ENCODE measurements at regions not wholly inside any gene's neighbourhood (a gene's known extent, or its start where the extent isn't known, plus 50 kb on each side); places are given as distances from the start of the nearest gene placed in this dataset.

DNA sequence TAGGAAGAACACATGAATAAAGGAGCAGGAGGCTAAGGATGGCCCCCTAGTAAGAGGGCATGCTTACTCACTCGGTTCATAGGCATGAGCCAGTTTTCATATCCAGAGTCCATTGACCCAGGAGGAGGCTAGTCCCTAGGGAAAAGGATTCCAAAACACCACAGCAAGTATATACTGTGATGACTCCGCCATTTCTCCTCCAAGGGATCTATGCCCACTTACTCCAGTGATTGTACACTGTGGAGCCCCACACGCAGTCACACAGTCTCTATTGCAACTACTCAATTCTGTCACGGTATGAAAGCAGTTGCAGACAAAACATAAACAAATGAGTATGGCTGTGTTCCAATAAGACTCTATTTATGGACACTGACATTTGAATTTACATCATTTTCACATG is 117.7 kb upstream of the ALDH1B1 start:
- Histone ChIP-seq H3K9me2 (ENCODE audit: insufficient read depth) (no peaks in the 10 kb centered on the region), H4K20me1 (ENCODE audit: insufficient read depth) (no peaks in the 10 kb centered on the region), H3K4me1 (replicated peaks; ENCODE audit: insufficient read depth) (no peaks in the 10 kb centered on the region), H3K4me2 (no peak overlapping the region), H3K36me3 (ENCODE audit: low read depth) (no peaks in the 10 kb centered on the region), H3K27ac (no peak overlapping the region), H3F3A (ENCODE audit: insufficient read depth, low read depth) (no peaks in the 10 kb centered on the region), H3K27me3 (ENCODE audit: insufficient read depth, low read depth) (no peaks in the 10 kb centered on the region), H3K79me2 (ENCODE audit: low read depth) (no peaks in the 10 kb centered on the region), H3K4me3 (no peak overlapping the region), H2AFZ (no peak overlapping the region), H3K9me3 (ENCODE audit: insufficient read depth, low read depth) (no peaks in the 10 kb centered on the region)
- intact Hi-C loops (cut with micrococcal nuclease; ENCODE audit: unreplicated experiment) = no loop called here
- POLR2A ChIA-PET (ENCODE audit: unreplicated experiment) = no interaction called here
- CTCF ChIA-PET = no interaction called here
- TF ChIP-seq EZH2 (IDR thresholded peaks at IDR 0.05; ENCODE audit: low read depth) (no peak), CTCF (conservative IDR thresholded peaks at IDR 0.05) (no peak)
- DNase-seq = no peak
- no TSS peak for BruUV-seq (replicated peaks)

DNA sequence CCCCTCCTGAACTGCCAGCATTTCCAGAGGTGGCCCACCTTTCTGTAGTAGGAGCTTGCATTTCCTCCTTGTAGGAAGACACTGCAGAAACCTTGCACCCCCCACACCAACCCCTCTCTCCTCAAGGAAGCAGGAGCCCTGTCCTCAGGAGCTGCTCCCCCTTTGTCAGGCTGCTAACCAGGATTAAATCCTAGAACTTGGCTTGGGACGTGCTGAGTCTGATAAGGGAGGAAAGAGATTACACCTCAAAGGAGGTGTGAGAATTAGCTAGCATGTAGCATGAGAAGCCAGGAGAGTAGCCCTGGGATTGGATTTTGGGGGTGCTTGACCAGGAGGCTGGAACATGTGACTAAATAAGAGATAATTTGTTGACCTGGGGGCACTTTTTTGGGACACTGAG is 119.8 kb upstream of the ALDH1B1 start:
- H3K36me3 ChIP-seq (ENCODE audit: low read depth) = no peaks in the 10 kb centered on the region
- DNase-seq = no peak
- H2AFZ ChIP-seq = no peak overlapping the region
- no peaks in the 10 kb centered on the region for H3K9me2 ChIP-seq (ENCODE audit: insufficient read depth)
- no peaks in the 10 kb centered on the region for H4K20me1 ChIP-seq (ENCODE audit: insufficient read depth)
- H3K4me3 ChIP-seq = no peak overlapping the region
- intact Hi-C loops (cut with micrococcal nuclease; ENCODE audit: unreplicated experiment) = no loop called here
- no peak for TF ChIP-seq EZH2 (IDR thresholded peaks at IDR 0.05; ENCODE audit: low read depth)
- no TSS peak for BruUV-seq (replicated peaks)
- H3K9me3 ChIP-seq (ENCODE audit: insufficient read depth, low read depth) = no peaks in the 10 kb centered on the region
- H3K79me2 ChIP-seq (ENCODE audit: low read depth) = no peaks in the 10 kb centered on the region
- no peaks in the 10 kb centered on the region for H3K4me1 ChIP-seq (replicated peaks; ENCODE audit: insufficient read depth)
- H3F3A ChIP-seq (ENCODE audit: insufficient read depth, low read depth) = no peaks in the 10 kb centered on the region
- CTCF ChIA-PET = no interaction called here
- H3K27me3 ChIP-seq (ENCODE audit: insufficient read depth, low read depth) = no peaks in the 10 kb centered on the region
- H3K27ac ChIP-seq = no peak overlapping the region
- POLR2A ChIA-PET (ENCODE audit: unreplicated experiment) = no interaction called here
- no peak overlapping the region for H3K4me2 ChIP-seq

- no peaks in the 10 kb centered on the region for H3K9me3 ChIP-seq (ENCODE audit: insufficient read depth, low read depth)
- no peaks in the 10 kb centered on the region for H3K9me2 ChIP-seq (ENCODE audit: insufficient read depth)
- no peaks in the 10 kb centered on the region for H3K27me3 ChIP-seq (ENCODE audit: insufficient read depth, low read depth)
- no peaks in the 10 kb centered on the region for H3K4me1 ChIP-seq (replicated peaks; ENCODE audit: insufficient read depth)
- no peak for TF ChIP-seq EZH2 (IDR thresholded peaks at IDR 0.05; ENCODE audit: low read depth)
- TF ChIP-seq CTCF (conservative IDR thresholded peaks at IDR 0.05) = no peak
- no TSS peak for BruUV-seq (replicated peaks)
- H3K4me3 ChIP-seq = no peak overlapping the region
- no peak overlapping the region for H3K4me2 ChIP-seq
- intact Hi-C loops (cut with micrococcal nuclease; ENCODE audit: unreplicated experiment) = no loop called here
- no peak for DNase-seq
- H4K20me1 ChIP-seq (ENCODE audit: insufficient read depth) = no peaks in the 10 kb centered on the region
- H3K36me3 ChIP-seq (ENCODE audit: low read depth) = no peaks in the 10 kb centered on the region
- H3K27ac ChIP-seq = no peak overlapping the region
- CTCF ChIA-PET = no interaction called here
- H3F3A ChIP-seq (ENCODE audit: insufficient read depth, low read depth) = no peaks in the 10 kb centered on the region
- no peaks in the 10 kb centered on the region for H3K79me2 ChIP-seq (ENCODE audit: low read depth)
- H2AFZ ChIP-seq = no peak overlapping the region
- POLR2A ChIA-PET (ENCODE audit: unreplicated experiment) = no interaction called here
These were observed 120.7 kb upstream of the ALDH1B1 start for GRCh38 chr9:38271666-38272241.

- ChIA-PET POLR2A (ENCODE audit: unreplicated experiment) (interaction anchor here (0.6 kb wide), 1 partner anchor 466 kb away, joined by 13 read pairs; no protein-coding TSS in a partner anchor), CTCF (interaction anchor here (0.5 to 0.8 kb wide), 2 partner anchors 115 to 535 kb away, joined by 3 read pairs; no protein-coding TSS in a partner anchor)
- Histone ChIP-seq H3K4me2 (no peak overlapping the region), H3K4me3 (no peak overlapping the region), H3K9me3 (ENCODE audit: insufficient read depth, low read depth) (no peaks in the 10 kb centered on the region), H3K36me3 (ENCODE audit: low read depth) (no peaks in the 10 kb centered on the region), H3K9me2 (ENCODE audit: insufficient read depth) (no peaks in the 10 kb centered on the region), H3K27me3 (ENCODE audit: insufficient read depth, low read depth) (no peaks in the 10 kb centered on the region), H4K20me1 (ENCODE audit: insufficient read depth) (no peaks in the 10 kb centered on the region), H2AFZ (no peak overlapping the region), H3K79me2 (ENCODE audit: low read depth) (no peaks in the 10 kb centered on the region), H3K27ac (no peak overlapping the region), H3K4me1 (replicated peaks; ENCODE audit: insufficient read depth) (no peaks in the 10 kb centered on the region), H3F3A (ENCODE audit: insufficient read depth, low read depth) (no peaks in the 10 kb centered on the region)
- TF ChIP-seq EZH2 (IDR thresholded peaks at IDR 0.05; ENCODE audit: low read depth) (no peak), CTCF (conservative IDR thresholded peaks at IDR 0.05) (no peak)
- intact Hi-C loops (cut with micrococcal nuclease; ENCODE audit: unreplicated experiment) = no loop called here
- BruUV-seq (replicated peaks) = no TSS peak
- no peak for DNase-seq
These were observed 122.7 kb upstream of the ALDH1B1 start for GRCh38 chr9:38269775-38270174.
